Lung (tissue), 11 donors: ENCODE measurements at regions not wholly inside any gene's neighbourhood (a gene's known extent, or its start where the extent isn't known, plus 50 kb on each side); places are given as distances from the start of the nearest gene placed in this dataset.

ENCODE experiments used
- ATAC-seq: fragments of 200-7000 bp; cut with Tn5 transposase; one replicate; pipeline ENCODE4 v1.9.1; 2020; ENCODE audit warnings: moderate number of reproducible peaks; ENCODE audit not compliant: insufficient read depth, low FRiP score
- DNase-seq, 3 donors: peaks; one replicate each; pipeline ENCODE4 v3.0.0-alpha.2; 2013 to 2017
- H3K27ac ChIP-seq, 2 donors: one replicate each; pipeline ENCODE4 v1.5.1; 2013; ENCODE audit warnings: mild to moderate bottlenecking in 2 of 2, moderate library complexity in 2 of 2, control low read depth in 1 of 2, inconsistent platforms in 1 of 2, low read depth in 1 of 2, low read length in 1 of 2
- H3K27me3 ChIP-seq, 3 donors: one replicate each; pipeline ENCODE4 v1.5.1; 2013; ENCODE audit warnings: low read length in 2 of 3; ENCODE audit not compliant: control insufficient read depth in 3 of 3, insufficient read depth in 3 of 3
- H3K36me3 ChIP-seq, 4 donors: one replicate each; pipeline ENCODE4 v1.5.1; 2013; ENCODE audit warnings: low read length in 4 of 4, mild to moderate bottlenecking in 1 of 4, moderate library complexity in 1 of 4; ENCODE audit not compliant: control insufficient read depth in 4 of 4, insufficient read depth in 4 of 4
- H3K4me1 ChIP-seq, 5 donors: one replicate each; pipeline ENCODE4 v1.5.1; 2013; ENCODE audit warnings: low read length in 5 of 5, mild to moderate bottlenecking in 2 of 5, moderate library complexity in 1 of 5; ENCODE audit not compliant: control insufficient read depth in 5 of 5, insufficient read depth in 5 of 5
- H3K4me3 ChIP-seq: one replicate; pipeline ENCODE4 v1.5.1; 2013; ENCODE audit warnings: mild to moderate bottlenecking, control low read depth, moderate library complexity
- H3K9ac ChIP-seq, 2 donors: one replicate each; pipeline ENCODE4 v1.5.1; 2013; ENCODE audit warnings: low read length in 2 of 2, control low read depth in 1 of 2; ENCODE audit not compliant: insufficient read depth in 1 of 2
- H3K9me3 ChIP-seq, 4 donors: one replicate each; pipeline ENCODE4 v1.5.1; 2013; ENCODE audit warnings: low read length in 3 of 4, mild to moderate bottlenecking in 1 of 4, moderate library complexity in 1 of 4; ENCODE audit not compliant: control insufficient read depth in 4 of 4, insufficient read depth in 3 of 4
- WGBS, 2 donors: extraction: QIAGEN DNeasy Blood & Tissue Kit; methylation state at CpG; one replicate each; pipeline ENCODE4 v1.1.7; 2013; 5-methylcytosine and 5-hydroxymethylcytosine counted together
- TF ChIP-seq, protein P1 (sequence below): IDR thresholded peaks from 2 replicates; pipeline ENCODE4 v1.5.1; 2012; ENCODE audit warnings: mild to moderate bottlenecking; ENCODE audit errors: control extremely low read depth, extremely low read depth
- donor health status: control.
- donor health status: control.
- donor health status: Bipolar disorder and iron deficiency.
- donor health status: healthy.
- donor health status: DM: yes; HTN: yes; CAD: no.

- Histone ChIP-seq H3K9me3 (no peaks in the 10 kb centered on the region), H3K4me3 (no peak overlapping the region), H3K9ac (no peak overlapping the region), H3K27me3 (no peaks in the 10 kb centered on the region), H3K27ac (no peak overlapping the region), H3K36me3 (no peaks in the 10 kb centered on the region), H3K4me1 (peaks cover 0 to 5% (median 0%) of the 10 kb centered on the region in 5 donors)
- no peak for ATAC-seq
- 69 to 71% methylated on average over 2 of the region's 2 CpGs for WGBS, 2 donors
- TF ChIP-seq, protein P1, sequence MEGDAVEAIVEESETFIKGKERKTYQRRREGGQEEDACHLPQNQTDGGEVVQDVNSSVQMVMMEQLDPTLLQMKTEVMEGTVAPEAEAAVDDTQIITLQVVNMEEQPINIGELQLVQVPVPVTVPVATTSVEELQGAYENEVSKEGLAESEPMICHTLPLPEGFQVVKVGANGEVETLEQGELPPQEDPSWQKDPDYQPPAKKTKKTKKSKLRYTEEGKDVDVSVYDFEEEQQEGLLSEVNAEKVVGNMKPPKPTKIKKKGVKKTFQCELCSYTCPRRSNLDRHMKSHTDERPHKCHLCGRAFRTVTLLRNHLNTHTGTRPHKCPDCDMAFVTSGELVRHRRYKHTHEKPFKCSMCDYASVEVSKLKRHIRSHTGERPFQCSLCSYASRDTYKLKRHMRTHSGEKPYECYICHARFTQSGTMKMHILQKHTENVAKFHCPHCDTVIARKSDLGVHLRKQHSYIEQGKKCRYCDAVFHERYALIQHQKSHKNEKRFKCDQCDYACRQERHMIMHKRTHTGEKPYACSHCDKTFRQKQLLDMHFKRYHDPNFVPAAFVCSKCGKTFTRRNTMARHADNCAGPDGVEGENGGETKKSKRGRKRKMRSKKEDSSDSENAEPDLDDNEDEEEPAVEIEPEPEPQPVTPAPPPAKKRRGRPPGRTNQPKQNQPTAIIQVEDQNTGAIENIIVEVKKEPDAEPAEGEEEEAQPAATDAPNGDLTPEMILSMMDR, result no peak
- DNase-seq, result no peak
These were observed 82.2 kb upstream of the OPRM1 start for GRCh38 chr6:153956808-153957207.

GRCh38 chr6:153949616-153950015, 89.4 kb upstream of the OPRM1 start:
- TF ChIP-seq, protein P1, result no peak
- H3K9ac ChIP-seq, result no peak overlapping the region
- DNase-seq, result no peak
- H3K27ac ChIP-seq, result no peak overlapping the region
- H3K36me3 ChIP-seq, result no peaks in the 10 kb centered on the region
- no peaks in the 10 kb centered on the region for H3K9me3 ChIP-seq
- no peaks in the 10 kb centered on the region for H3K27me3 ChIP-seq
- H3K4me1 ChIP-seq, result no peaks in the 10 kb centered on the region
- 62 to 68% methylated on average over 4 of the region's 4 CpGs for WGBS, 2 donors
- H3K4me3 ChIP-seq, result no peak overlapping the region
- no peak for ATAC-seq

DNA sequence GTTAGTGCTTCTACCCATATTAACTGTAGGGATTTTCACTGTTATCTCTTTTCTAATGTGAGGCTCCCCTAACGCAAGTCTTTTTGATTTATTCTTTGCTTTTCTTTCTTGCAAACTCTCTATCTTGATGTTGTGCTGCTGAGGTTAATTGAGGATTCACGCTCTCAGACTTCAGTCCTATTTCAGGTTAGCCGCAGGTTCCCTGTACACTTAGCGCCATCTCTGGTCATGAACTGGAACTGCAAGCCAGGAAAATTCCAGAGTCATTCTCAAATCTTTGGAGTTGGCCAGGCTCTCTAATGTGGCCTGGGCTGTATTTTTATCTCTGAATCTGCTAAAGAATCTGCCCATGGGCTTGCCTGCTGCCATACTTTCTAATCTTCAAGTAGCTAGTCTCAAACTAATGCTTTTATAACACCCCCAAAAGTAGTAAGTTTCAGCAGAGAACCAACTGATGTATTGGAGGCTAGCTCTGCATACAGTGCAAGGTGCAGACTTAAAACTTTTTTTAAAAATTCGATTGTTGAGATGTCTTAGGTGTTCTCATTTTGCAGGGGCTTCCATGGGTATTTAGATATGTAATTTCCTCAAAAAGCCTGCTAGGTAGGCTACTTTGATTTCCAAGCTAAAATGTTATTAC, 91.1 kb upstream of the OPRM1 start:
- Histone ChIP-seq H3K9me3 (no peaks in the 10 kb centered on the region), H3K36me3 (no peaks in the 10 kb centered on the region), H3K4me3 (no peak overlapping the region), H3K27ac (no peak overlapping the region), H3K9ac (no peak overlapping the region), H3K27me3 (no peaks in the 10 kb centered on the region), H3K4me1 (no peaks in the 10 kb centered on the region)
- 14 to 18% methylated on average over 5 of the region's 5 CpGs for WGBS, 2 donors
- ATAC-seq (no peak), DNase-seq (peak in 1 of 3 donors; percentile 45)
- TF ChIP-seq, protein P1, result peak; percentile 66

DNA sequence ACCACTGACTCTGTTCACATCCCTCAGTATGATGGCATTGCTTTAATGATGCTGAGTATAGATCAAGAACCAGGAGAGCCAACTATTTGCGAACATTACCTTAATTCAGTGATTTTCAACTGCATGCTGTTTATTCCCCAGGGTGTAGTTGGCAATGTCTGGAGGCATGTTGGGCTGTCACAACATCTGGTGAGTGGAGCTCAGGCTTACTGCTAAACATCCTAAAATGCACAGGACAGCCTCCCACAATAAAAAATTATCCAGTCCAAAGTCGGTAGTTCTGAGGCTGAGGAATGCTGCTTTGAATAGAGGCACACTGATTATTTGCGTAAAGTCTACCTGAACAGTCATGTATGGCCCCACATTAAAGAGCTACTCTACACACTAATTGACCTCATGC, 94.8 kb upstream of the OPRM1 start:
- no peak overlapping the region for H3K27ac ChIP-seq
- 78 to 84% methylated on average over 3 of the region's 3 CpGs for WGBS, 2 donors
- H3K36me3 ChIP-seq, result no peaks in the 10 kb centered on the region
- TF ChIP-seq, protein P1, result no peak
- no peaks in the 10 kb centered on the region for H3K4me1 ChIP-seq
- no peaks in the 10 kb centered on the region for H3K27me3 ChIP-seq
- DNase-seq, result no peak
- no peak for ATAC-seq
- no peak overlapping the region for H3K9ac ChIP-seq
- no peaks in the 10 kb centered on the region for H3K9me3 ChIP-seq
- no peak overlapping the region for H3K4me3 ChIP-seq
